ENCODE measurements at regions not wholly inside any gene's neighbourhood (a gene's known extent, or its start where the extent isn't known, plus 50 kb on each side); places are given as distances from the start of the nearest gene placed in this dataset.

DNA sequence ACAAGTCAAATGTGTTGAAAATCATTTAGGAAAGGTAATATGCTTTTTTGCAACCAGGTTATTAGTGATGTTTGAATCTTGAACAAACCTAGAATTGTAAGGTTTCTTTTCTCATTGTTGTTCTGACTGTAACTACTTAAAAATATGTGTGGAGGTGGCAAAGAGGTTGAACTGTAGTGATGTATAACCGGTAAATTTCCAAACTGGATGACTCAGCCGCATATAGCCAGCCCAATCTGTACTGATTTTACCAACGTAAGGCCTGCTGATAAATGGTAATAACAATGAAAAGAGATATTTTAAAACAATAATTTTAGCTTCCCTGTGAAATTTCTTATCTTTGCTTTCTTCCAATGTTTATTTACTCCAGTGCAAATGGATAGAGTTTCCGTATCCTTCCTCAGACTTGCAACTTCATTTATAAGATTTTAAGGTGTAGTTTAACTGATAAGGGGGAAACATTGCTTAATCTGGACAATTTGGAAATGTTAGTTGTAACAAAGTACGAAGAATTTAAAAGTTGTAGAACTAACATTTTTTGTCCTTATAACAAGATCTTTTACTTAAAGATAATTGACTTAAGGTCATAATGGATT is 1170.4 kb upstream of the ZEB2 start:
- Histone ChIP-seq H3K27me3 (ENCODE audit: low read depth, low read length) (no peaks in the 10 kb centered on the region), H3K9me3 (ENCODE audit: control insufficient read depth in 1 of 2, low read length in 2 of 2) (no peaks in the 10 kb centered on the region), H3K4me3 (ENCODE audit: low read depth in 1 of 2, low read length in 2 of 2) (no peak overlapping the region), H3K36me3 (ENCODE audit: control insufficient read depth in 1 of 2, insufficient read depth in 2 of 2, low read length in 2 of 2) (no peaks in the 10 kb centered on the region), H3K27ac (ENCODE audit: low read length) (no peak overlapping the region), H3K4me1 (ENCODE audit: control insufficient read depth in 1 of 2, insufficient read depth in 2 of 2, low read length in 2 of 2) (no peaks in the 10 kb centered on the region)

- Histone ChIP-seq H3K27me3 (ENCODE audit: low read depth, low read length) (no peaks in the 10 kb centered on the region), H3K36me3 (ENCODE audit: control insufficient read depth in 1 of 2, insufficient read depth in 2 of 2, low read length in 2 of 2) (no peaks in the 10 kb centered on the region), H3K9me3 (ENCODE audit: control insufficient read depth in 1 of 2, low read length in 2 of 2) (no peaks in the 10 kb centered on the region), H3K4me3 (ENCODE audit: low read depth in 1 of 2, low read length in 2 of 2) (no peak overlapping the region), H3K4me1 (ENCODE audit: control insufficient read depth in 1 of 2, insufficient read depth in 2 of 2, low read length in 2 of 2) (no peaks in the 10 kb centered on the region), H3K27ac (ENCODE audit: low read length) (no peak overlapping the region)
Observed at GRCh38 chr2:145689277-145689676, 1169.4 kb upstream of the ZEB2 start.

DNA sequence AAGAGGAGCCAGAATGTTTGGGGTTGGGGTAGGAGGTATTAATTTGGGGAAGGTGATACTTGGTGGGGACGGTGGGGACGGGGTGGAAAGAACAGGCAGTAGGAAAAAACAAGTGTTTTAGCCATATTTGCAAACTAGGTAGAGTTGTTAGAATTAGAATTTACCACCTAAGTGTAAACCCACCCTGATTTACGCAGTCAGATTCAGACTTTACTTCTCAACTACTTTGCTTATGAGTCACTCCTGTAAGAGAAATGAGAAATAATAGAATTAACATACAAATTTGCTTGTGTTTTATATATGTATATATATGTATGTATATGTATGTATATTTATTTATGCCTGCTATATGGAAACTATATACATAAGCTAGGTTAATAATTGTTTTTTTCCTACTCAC is 1168.2 kb upstream of the ZEB2 start:
- Histone ChIP-seq H3K9me3 (ENCODE audit: control insufficient read depth in 1 of 2, low read length in 2 of 2) (no peaks in the 10 kb centered on the region), H3K27me3 (ENCODE audit: low read depth, low read length) (no peaks in the 10 kb centered on the region), H3K27ac (ENCODE audit: low read length) (no peak overlapping the region), H3K36me3 (ENCODE audit: control insufficient read depth in 1 of 2, insufficient read depth in 2 of 2, low read length in 2 of 2) (no peaks in the 10 kb centered on the region), H3K4me3 (ENCODE audit: low read depth in 1 of 2, low read length in 2 of 2) (no peak overlapping the region), H3K4me1 (ENCODE audit: control insufficient read depth in 1 of 2, insufficient read depth in 2 of 2, low read length in 2 of 2) (no peaks in the 10 kb centered on the region)

DNA sequence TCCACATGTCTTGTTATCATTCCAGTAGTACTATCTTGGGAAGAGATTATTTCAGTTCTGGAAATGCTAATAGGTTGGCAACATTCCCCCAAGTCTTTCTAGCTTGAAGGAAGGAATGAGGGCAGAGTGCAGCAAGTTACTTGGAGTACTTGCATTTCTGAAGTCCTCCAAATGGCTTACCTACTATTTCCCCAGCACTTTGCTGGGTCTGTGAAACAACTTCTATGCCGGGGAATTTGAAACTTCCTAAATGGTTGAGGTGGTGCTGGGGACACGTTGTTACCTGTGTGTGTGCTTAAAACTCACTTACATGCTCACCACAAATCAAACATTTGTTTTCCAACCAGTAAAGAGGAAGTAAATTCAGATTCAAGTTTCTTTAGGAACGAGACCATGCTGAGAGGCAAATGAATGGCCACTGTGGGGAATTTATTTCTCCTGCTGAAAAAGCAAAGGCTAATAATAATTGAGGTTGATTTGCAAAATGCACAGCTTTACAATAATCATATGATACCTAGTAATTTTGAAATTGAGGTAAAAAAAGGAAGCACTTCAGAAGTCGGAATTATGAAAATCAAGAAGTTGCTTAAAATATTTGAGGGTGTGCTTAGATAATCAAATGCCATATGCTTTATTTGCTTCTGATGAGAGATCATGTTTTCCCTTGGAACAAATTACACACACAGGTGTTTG is 1167.7 kb upstream of the ZEB2 start:
- Histone ChIP-seq H3K27ac (ENCODE audit: low read length) (no peak overlapping the region), H3K4me1 (ENCODE audit: control insufficient read depth in 1 of 2, insufficient read depth in 2 of 2, low read length in 2 of 2) (no peaks in the 10 kb centered on the region), H3K27me3 (ENCODE audit: low read depth, low read length) (no peaks in the 10 kb centered on the region)

GRCh38 chr2:145685383-145686050 is 1165.6 kb upstream of the ZEB2 start:
- Histone ChIP-seq H3K4me3 (ENCODE audit: low read depth in 1 of 2, low read length in 2 of 2) (no peak overlapping the region), H3K27me3 (ENCODE audit: low read depth, low read length) (no peaks in the 10 kb centered on the region), H3K4me1 (ENCODE audit: control insufficient read depth in 1 of 2, insufficient read depth in 2 of 2, low read length in 2 of 2) (no peaks in the 10 kb centered on the region), H3K9me3 (ENCODE audit: control insufficient read depth in 1 of 2, low read length in 2 of 2) (no peaks in the 10 kb centered on the region), H3K27ac (ENCODE audit: low read length) (no peak overlapping the region), H3K36me3 (ENCODE audit: control insufficient read depth in 1 of 2, insufficient read depth in 2 of 2, low read length in 2 of 2) (no peaks in the 10 kb centered on the region)

More for the DNA sequence above, 1167.7 kb upstream of the ZEB2 start:
- no peaks in the 10 kb centered on the region for H3K9me3 ChIP-seq (ENCODE audit: control insufficient read depth in 1 of 2, low read length in 2 of 2)
- H3K36me3 ChIP-seq (ENCODE audit: control insufficient read depth in 1 of 2, insufficient read depth in 2 of 2, low read length in 2 of 2) = no peaks in the 10 kb centered on the region
- H3K4me3 ChIP-seq (ENCODE audit: low read depth in 1 of 2, low read length in 2 of 2) = no peak overlapping the region

DNA sequence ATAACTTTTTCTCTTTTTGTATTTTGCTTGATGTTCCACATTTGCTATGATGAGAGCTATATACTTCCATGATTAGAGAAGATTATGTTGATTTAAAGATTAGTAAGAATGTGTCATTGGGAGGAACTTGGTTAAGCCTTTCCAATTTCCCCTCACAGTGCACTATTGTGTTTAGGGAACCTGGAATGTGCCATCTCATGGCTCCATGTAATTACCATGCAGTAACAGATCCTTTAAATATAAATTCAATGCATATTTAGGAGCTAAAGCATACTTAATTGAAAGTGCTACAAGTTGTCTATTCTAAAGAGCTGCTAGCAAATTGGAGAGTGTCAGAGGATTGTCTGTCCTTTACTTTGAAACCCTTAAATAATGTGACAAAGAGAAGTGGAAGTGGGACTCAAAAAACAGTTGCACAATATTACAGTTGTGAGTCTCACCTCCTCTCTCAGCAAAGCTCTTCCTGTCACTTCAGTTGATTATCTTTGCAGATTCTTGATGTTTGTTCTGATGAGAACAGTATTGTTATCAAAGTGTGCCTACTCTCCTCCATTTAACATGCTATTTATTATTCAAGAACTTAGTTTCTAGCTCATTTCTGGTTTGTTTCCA is 1162.7 kb upstream of the ZEB2 start:
- Histone ChIP-seq H3K36me3 (ENCODE audit: control insufficient read depth in 1 of 2, insufficient read depth in 2 of 2, low read length in 2 of 2) (no peaks in the 10 kb centered on the region), H3K4me1 (ENCODE audit: control insufficient read depth in 1 of 2, insufficient read depth in 2 of 2, low read length in 2 of 2) (no peaks in the 10 kb centered on the region), H3K27me3 (ENCODE audit: low read depth, low read length) (no peaks in the 10 kb centered on the region), H3K4me3 (ENCODE audit: low read depth in 1 of 2, low read length in 2 of 2) (no peak overlapping the region), H3K27ac (ENCODE audit: low read length) (no peak overlapping the region), H3K9me3 (ENCODE audit: control insufficient read depth in 1 of 2, low read length in 2 of 2) (no peaks in the 10 kb centered on the region)

GRCh38 chr2:145680276-145680675 is 1160.4 kb upstream of the ZEB2 start:
- no peaks in the 10 kb centered on the region for H3K36me3 ChIP-seq (ENCODE audit: control insufficient read depth in 1 of 2, insufficient read depth in 2 of 2, low read length in 2 of 2)
- no peaks in the 10 kb centered on the region for H3K9me3 ChIP-seq (ENCODE audit: control insufficient read depth in 1 of 2, low read length in 2 of 2)

DNA sequence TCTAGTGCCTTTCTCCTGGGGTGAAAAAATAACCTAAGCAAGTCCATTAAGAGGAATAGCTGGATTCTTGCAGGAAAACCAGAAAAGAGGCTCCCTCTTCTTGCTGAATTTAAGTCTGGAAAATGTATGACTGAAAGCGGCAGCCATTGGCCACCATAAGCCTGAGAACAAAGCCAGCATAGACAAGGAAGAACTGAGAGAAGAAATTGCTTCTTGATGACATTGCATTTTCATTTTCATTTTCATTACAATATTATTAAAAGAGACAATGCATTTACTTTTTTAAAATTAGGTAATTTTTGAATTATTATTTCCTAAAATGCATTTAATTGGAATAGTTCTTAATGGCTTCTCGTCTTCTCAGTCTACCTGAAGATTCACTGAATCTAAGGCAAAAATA is 1157.5 kb upstream of the ZEB2 start:
- no peak overlapping the region for H3K4me3 ChIP-seq (ENCODE audit: low read depth in 1 of 2, low read length in 2 of 2)
- H3K36me3 ChIP-seq (ENCODE audit: control insufficient read depth in 1 of 2, insufficient read depth in 2 of 2, low read length in 2 of 2) = no peaks in the 10 kb centered on the region
- H3K9me3 ChIP-seq (ENCODE audit: control insufficient read depth in 1 of 2, low read length in 2 of 2) = no peaks in the 10 kb centered on the region
- H3K27me3 ChIP-seq (ENCODE audit: low read depth, low read length) = no peaks in the 10 kb centered on the region
- H3K4me1 ChIP-seq (ENCODE audit: control insufficient read depth in 1 of 2, insufficient read depth in 2 of 2, low read length in 2 of 2) = no peaks in the 10 kb centered on the region
- no peak overlapping the region for H3K27ac ChIP-seq (ENCODE audit: low read length)

More at GRCh38 chr2:145680276-145680675, 1160.4 kb upstream of the ZEB2 start:
- Histone ChIP-seq H3K4me1 (ENCODE audit: control insufficient read depth in 1 of 2, insufficient read depth in 2 of 2, low read length in 2 of 2) (no peaks in the 10 kb centered on the region), H3K4me3 (ENCODE audit: low read depth in 1 of 2, low read length in 2 of 2) (no peak overlapping the region), H3K27me3 (ENCODE audit: low read depth, low read length) (no peaks in the 10 kb centered on the region), H3K27ac (ENCODE audit: low read length) (no peak overlapping the region)

DNA sequence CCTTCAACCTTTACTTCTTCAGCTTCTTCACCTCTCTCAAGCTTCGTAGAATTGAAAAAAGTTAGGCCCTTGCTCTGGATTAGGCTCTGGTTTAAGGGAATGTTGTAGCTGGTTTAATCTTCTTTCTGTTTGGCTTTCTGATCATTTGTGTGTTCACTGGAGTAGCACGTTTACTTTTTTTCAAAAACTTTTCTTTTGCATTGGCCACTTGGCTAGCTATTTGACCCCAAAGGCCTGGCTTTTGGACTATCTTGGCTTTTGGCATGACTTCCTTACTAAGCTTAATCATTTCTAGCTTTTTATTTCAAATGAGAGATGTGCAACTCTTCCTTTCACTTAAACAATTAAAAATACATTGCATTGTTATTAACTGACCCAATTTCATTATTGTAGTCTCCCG is 1154.8 kb upstream of the ZEB2 start:
- H3K4me1 ChIP-seq (ENCODE audit: control insufficient read depth in 1 of 2, insufficient read depth in 2 of 2, low read length in 2 of 2) = no peaks in the 10 kb centered on the region
- H3K27me3 ChIP-seq (ENCODE audit: low read depth, low read length) = no peaks in the 10 kb centered on the region
- H3K9me3 ChIP-seq (ENCODE audit: control insufficient read depth in 1 of 2, low read length in 2 of 2) = no peaks in the 10 kb centered on the region
- no peak overlapping the region for H3K27ac ChIP-seq (ENCODE audit: low read length)
- no peak overlapping the region for H3K4me3 ChIP-seq (ENCODE audit: low read depth in 1 of 2, low read length in 2 of 2)
- H3K36me3 ChIP-seq (ENCODE audit: control insufficient read depth in 1 of 2, insufficient read depth in 2 of 2, low read length in 2 of 2) = no peaks in the 10 kb centered on the region

- Histone ChIP-seq H3K27me3 (ENCODE audit: low read depth, low read length) (no peaks in the 10 kb centered on the region), H3K4me1 (ENCODE audit: control insufficient read depth in 1 of 2, insufficient read depth in 2 of 2, low read length in 2 of 2) (no peaks in the 10 kb centered on the region), H3K9me3 (ENCODE audit: control insufficient read depth in 1 of 2, low read length in 2 of 2) (no peaks in the 10 kb centered on the region), H3K27ac (ENCODE audit: low read length) (no peak overlapping the region), H3K4me3 (ENCODE audit: low read depth in 1 of 2, low read length in 2 of 2) (no peak overlapping the region), H3K36me3 (ENCODE audit: control insufficient read depth in 1 of 2, insufficient read depth in 2 of 2, low read length in 2 of 2) (no peaks in the 10 kb centered on the region)
Observed at GRCh38 chr2:145669301-145669700, 1149.4 kb upstream of the ZEB2 start.

GRCh38 chr2:145666552-145666951 is 1146.6 kb upstream of the ZEB2 start:
- no peaks in the 10 kb centered on the region for H3K9me3 ChIP-seq (ENCODE audit: control insufficient read depth in 1 of 2, low read length in 2 of 2)
- no peaks in the 10 kb centered on the region for H3K4me1 ChIP-seq (ENCODE audit: control insufficient read depth in 1 of 2, insufficient read depth in 2 of 2, low read length in 2 of 2)
- H3K27me3 ChIP-seq (ENCODE audit: low read depth, low read length) = no peaks in the 10 kb centered on the region
- H3K36me3 ChIP-seq (ENCODE audit: control insufficient read depth in 1 of 2, insufficient read depth in 2 of 2, low read length in 2 of 2) = no peaks in the 10 kb centered on the region
- H3K27ac ChIP-seq (ENCODE audit: low read length) = no peak overlapping the region
- no peak overlapping the region for H3K4me3 ChIP-seq (ENCODE audit: low read depth in 1 of 2, low read length in 2 of 2)

All from muscle layer of duodenum (tissue), 2 donors.